Esophagus muscularis mucosa (tissue), 4 donors: ENCODE measurements at regions not wholly inside any gene's neighbourhood (a gene's known extent, or its start where the extent isn't known, plus 50 kb on each side); places are given as distances from the start of the nearest gene placed in this dataset.

Experiments used
- CTCF ChIP-seq, 3 experiments: fragments of 200-600 bp in 2 of 3; fragments of 450-650 bp in 1 of 3; sonication (generic) in 2 of 3; IDR thresholded peaks; one replicate each; pipeline ENCODE4 v1.5.1; 2017 to 2019; ENCODE audit warnings: antibody characterized with exemption in 3 of 3, mild to moderate bottlenecking in 2 of 3, moderate library complexity in 1 of 3
- EP300 ChIP-seq: sonication (generic); formaldehyde crosslinking; IDR thresholded peaks from one replicate; pipeline ENCODE4 v1.6.1; 2017; ENCODE audit warnings: antibody characterized with exemption
- POLR2A ChIP-seq: fragments of 450-650 bp; IDR thresholded peaks from one replicate; pipeline ENCODE4 v1.6.1; 2017; ENCODE audit warnings: antibody characterized with exemption, moderate library complexity, mild to moderate bottlenecking, low read depth
- POLR2AphosphoS5 ChIP-seq, 2 donors: sonication (generic); formaldehyde crosslinking; IDR thresholded peaks; one replicate each; pipeline ENCODE4 v1.6.1; 2017; ENCODE audit warnings: antibody characterized with exemption in 2 of 2

GRCh38 chr17:65453204-65453931, 108.1 kb downstream of the AXIN2 start:
- no peak for TF ChIP-seq POLR2A
- TF ChIP-seq CTCF (IDR thresholded peaks at IDR 0.05), result no peak
- no peak for TF ChIP-seq EP300
- TF ChIP-seq POLR2AphosphoS5 (IDR thresholded peaks at IDR 0.05), result no peak
